SK-N-SH treated with all-trans-retinoic acid at 6 μM for 48 hours (cell line): ENCODE measurements at regions not wholly inside any gene's neighbourhood (a gene's known extent, or its start where the extent isn't known, plus 50 kb on each side); places are given as distances from the start of the nearest gene placed in this dataset.

Experiments used
- CSRNP3 ChIP-seq: fragments of 250-450 bp; sonication (Bioruptor Pico); IDR thresholded peaks from 2 replicates; pipeline ENCODE4 v1.5.1; 2021; ENCODE audit warnings: mild to moderate bottlenecking, moderate library complexity
- ISL1 ChIP-seq: fragments of 250-450 bp; sonication (Bioruptor Pico); IDR thresholded peaks from 2 replicates; pipeline ENCODE4 v2.1.2; 2022; ENCODE audit warnings: mild to moderate bottlenecking, moderate library complexity
- PATZ1 ChIP-seq: fragments of 250-450 bp; sonication (Bioruptor Pico); IDR thresholded peaks from 2 replicates; pipeline ENCODE4 v1.8.0; 2020; ENCODE audit warnings: mild to moderate bottlenecking, moderate library complexity, borderline replicate concordance
- ZC3H10 ChIP-seq: fragments of 250-450 bp; sonication (Bioruptor Pico); IDR thresholded peaks from 2 replicates; pipeline ENCODE4 v1.5.1; 2021; ENCODE audit warnings: mild to moderate bottlenecking, moderate library complexity

GRCh38 chr11:70745451-70745850 is 347.1 kb downstream of the CTTN start:
- no peak for TF ChIP-seq ISL1
- no peak for TF ChIP-seq PATZ1
- no peak for TF ChIP-seq CSRNP3 (CRISPR knock-in tag)
- no peak for TF ChIP-seq ZC3H10 (CRISPR knock-in tag)
